Stromal cell of bone marrow (primary cell): ENCODE measurements at regions not wholly inside any gene's neighbourhood (a gene's known extent, or its start where the extent isn't known, plus 50 kb on each side); places are given as distances from the start of the nearest gene placed in this dataset.

ENCODE experiments used
- DNase-seq: peaks from one replicate; pipeline ENCODE4 v3.0.0-alpha.2; 2012; ENCODE audit warnings: low read depth

DNA sequence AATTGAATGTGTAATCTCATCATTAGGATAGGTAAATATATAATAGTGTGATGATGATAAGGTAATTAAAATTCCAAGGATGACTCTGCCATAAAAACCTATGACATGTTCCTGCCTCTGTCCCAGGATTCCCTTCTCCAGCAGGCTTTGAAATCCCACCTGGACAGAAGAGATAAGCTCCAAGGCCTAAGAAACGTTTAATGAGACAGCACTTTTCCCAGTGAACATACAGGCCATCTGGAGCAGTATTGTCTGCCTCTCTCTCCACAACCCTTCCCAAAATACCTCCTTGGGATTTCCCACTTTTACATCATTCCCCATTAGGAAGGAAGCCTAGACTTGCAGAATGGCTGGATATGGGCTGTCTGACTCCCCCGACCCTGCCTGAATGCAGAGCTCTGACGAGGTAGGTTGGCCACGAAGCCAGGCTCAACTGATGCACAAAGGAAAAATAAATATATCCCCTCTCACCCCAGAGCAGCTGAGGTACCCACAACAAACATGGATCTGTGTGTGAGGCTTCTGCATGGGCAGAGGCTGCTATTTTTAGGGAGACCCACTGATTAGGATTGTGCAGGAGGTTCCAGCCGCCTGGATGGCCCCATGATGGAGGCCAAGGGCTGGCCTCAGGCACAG, 71.0 kb downstream of the TMPRSS5 start:
- no peak for DNase-seq

DNA sequence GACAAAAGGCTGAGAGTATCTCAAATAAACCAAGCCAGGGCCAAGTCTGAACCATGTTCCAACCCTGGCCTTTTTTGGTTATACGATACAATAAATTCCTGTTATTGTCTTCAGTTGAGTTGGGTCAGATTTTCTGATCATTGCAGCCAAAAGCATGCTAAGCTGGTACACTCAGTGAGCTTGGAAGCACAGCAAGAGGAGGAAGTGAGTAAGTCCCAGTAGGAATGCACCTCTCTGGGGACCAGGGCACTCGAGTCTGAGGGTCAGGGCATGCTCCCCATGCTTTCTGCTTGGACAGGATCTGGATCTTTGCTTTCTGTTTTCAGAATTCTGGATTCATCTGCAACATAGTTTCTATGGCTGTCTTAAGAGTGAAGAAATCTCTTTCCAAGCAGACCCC, 73.1 kb downstream of the TMPRSS5 start:
- DNase-seq, result peak; percentile 79

DNA sequence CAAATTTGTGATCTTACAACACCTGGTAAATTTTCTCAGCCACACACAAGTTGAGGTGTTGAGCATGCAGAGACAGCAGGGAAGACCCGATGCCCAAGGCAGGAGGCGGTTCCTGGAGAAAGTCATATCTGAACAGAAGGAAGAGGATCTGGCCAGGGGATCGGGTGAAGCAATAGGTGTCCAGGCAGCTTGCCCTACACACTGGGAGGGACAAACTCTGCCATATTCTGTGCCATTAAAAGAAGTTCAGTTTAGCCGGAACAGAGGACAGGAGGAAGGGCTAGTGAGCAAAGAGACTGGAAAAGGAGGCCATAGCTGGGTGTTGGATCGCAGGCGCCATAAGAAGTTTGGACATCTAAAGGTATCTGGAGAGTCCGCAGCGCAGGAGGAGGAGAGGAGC, 76.5 kb downstream of the TMPRSS5 start:
- no peak for DNase-seq

DNA sequence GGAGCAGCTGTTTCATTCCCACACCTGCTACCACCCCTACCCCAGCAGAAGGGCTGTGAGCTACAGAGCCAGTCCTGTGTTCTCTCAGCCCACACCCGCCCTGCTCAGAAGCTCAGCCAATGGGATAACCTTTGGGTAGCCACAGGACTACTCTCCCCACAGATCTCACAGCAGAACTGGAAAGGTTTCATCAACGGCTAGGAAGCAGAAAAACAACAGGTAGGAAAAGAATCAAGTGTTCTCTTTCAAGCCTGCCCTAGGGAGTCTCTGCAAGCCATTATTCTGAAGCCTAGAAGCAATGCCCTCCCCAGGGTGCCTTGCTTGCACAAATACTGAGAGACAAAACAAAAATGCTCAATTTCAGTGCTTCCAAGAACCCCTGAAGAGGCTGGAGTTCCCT, 77.2 kb downstream of the TMPRSS5 start:
- no peak for DNase-seq

DNA sequence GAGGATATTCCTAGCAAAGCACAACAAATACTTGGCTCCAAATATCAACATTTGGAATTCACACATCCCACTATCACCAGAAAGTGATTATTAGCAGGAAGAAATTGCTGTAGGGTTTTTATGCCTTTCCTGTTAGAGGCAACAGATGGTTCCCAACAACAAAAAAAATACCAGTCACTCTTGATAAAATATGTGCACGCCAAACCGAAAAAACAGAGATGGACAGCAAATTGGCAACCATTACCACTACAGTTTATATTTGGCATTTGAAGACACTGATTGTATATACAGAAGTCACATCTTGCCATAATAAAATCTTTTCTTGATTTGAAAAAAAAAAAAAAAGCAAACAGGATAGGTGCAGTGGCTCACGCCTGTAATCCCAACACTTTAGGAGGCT, 78.2 kb downstream of the TMPRSS5 start:
- DNase-seq, result no peak

DNA sequence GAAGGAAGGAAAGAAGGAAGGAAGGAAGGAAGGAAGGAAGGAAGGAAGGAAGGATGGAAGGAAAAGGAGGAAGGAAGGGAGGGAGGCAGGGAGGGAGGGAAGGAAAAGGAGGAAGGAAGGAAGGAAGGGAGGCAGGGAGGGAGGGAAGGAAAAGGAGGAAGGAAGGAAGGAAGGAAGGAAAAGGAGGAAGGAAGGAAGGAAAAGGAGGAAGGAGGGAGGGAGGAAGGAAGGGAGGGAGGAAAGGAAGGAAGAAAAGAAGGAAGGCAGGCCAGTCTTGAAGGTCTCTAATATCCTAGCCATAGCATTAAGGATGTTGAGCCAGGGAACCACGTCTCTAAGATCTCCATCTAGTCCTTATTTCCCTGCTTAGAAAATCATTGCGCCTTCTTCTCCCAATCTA, 78.8 kb downstream of the TMPRSS5 start:
- no peak for DNase-seq

DNA sequence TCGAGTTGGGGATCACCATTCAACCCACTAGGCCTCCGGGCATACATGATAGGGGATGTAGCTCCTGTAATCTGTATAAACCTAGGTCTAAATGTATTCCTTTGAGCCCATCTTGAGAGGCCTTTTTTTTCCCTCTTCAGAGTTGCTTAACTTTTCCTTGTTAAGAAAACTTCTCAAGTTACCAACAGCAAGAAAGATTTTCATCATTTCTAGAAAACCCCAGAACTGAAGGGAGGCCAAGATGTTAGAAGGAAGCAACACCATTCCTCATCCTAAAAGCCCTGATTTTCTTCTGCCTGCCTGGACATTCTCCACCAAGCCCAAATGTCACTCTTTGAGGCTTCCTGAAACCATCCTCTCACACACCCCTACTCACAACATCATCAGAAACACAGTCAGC, 79.4 kb downstream of the TMPRSS5 start:
- DNase-seq, result peak; percentile 29

DNA sequence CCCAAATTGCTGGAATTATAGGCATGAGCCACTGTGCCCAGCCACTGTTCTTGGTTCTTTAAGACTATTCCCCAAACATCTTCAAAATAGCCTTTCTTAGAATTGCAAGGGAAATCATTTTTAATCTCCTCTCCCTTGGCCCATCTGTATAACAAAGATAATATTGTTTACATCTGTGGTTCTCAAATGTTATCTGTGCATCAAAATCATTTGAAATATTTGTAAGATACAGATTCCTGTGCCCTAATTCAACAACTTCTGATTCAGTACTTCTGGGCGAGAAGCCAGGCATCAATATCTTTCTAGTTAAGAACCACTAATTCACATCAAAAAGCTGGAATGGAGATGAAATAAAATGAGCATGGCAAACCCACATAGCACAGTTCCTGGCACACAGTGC, 83.0 kb downstream of the TMPRSS5 start:
- DNase-seq, result peak; percentile 19

DNA sequence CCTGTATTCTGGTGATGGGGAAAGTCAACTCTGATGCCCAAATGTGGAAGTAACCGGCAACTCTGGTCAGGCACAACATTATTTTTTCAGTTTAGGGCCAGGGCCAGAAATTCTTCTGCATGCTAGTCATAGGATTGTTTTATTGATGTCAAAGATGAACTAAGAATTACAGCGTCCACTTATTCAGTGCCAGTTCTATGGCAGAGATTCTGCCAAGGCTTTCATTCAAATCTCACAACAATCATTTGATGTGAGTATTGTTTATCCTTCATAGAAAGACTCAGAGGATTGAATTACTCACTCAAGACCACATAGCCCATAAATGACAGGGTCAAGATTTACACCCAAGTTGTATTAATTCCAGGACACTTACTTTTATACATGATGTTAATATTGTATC, 87.7 kb downstream of the TMPRSS5 start:
- DNase-seq, result peak; percentile 82

DNA sequence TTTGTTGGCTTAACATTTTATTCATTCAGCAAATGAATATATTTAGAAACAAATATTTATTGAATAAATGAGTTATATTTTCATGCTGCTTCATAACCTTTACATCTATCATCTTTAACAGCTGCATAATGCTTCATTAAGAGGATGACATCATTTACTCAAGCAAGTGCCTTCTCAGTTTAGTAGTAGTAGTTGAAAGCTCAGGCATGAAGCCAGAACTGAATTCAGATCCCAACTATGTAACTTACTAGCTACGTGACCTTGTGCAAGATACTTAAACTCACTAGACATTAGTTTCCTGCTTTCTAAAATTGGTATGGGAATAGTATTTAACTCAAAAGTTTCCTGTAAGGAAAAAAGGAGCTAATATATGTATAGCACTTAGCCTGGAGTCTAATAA, 90.3 kb downstream of the TMPRSS5 start:
- DNase-seq, result peak; percentile 36

DNA sequence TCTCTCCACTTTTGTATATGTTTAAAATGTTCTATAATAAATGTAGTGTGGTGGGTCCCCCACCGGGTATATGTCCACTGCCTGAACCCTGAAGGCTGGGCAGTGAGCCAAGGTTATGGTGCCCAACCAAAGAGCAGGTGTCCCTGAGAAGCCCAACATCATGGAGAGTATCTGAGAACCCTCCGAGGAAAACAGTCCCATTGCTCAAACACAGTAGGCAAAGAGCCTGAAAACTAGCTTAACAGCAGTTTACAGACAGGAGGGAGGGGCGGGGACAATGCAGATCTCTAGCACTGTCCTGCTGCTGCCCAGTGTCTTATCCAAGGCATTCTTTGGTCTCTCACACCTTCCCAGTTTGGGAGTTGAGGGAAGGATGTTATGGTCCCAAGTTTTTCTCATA, 91.0 kb downstream of the TMPRSS5 start:
- no peak for DNase-seq

DNA sequence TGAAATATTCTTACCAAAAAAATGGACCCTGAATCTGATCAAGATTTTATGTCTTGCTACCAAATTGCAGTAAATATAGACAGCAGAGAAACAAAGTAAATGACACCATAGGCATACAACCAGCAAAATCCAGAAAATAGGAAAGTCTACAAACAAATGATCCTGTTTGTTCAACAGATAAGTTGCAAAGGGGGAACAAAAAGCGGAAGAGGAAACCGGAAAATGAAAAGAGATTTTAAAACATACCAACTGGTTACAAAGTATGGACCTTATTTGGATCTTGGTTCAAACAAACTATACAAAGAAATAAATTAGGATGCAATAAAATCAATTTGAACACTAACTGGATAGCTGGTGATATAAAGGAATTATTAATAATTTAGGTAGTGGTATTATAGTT, 92.0 kb downstream of the TMPRSS5 start:
- DNase-seq, result no peak

DNA sequence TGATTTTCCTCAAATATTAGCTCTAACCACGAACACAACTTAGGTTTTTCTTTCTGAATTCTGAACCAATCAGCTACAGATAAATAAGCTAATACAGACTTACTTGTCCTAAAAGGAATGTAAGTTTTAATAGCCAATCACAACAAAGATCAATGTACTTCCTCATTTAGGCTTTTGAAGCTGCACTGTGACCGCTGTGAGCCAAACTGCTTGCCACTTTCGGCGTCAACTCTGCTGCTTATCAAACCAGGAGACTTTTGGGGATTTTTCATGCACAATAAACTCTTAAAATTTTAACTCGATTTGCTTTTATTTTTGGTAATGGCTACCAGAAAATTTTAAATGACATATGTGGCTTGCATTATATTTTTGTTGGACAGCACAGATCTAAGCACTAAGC, 92.5 kb downstream of the TMPRSS5 start:
- DNase-seq, result no peak

DNA sequence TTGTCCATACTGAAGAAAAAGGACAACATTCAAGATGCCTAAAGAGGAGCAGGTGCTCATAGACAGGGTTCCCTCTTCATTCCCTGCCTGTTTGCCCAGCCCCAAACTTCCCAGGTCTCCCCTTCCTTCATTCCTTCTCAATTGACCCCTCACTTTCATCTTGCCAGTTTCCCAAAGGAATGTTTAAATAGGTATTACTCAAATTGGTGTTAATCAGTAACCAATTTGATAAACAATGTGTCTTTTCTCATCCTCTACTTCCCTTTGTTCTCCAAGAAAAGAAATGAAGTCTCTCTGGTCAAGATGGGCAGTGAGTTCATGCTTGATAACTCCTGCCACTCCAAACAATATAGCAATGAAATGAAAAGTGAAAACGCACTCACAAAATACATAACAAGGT, 101.9 kb downstream of the TMPRSS5 start:
- DNase-seq, result no peak

DNA sequence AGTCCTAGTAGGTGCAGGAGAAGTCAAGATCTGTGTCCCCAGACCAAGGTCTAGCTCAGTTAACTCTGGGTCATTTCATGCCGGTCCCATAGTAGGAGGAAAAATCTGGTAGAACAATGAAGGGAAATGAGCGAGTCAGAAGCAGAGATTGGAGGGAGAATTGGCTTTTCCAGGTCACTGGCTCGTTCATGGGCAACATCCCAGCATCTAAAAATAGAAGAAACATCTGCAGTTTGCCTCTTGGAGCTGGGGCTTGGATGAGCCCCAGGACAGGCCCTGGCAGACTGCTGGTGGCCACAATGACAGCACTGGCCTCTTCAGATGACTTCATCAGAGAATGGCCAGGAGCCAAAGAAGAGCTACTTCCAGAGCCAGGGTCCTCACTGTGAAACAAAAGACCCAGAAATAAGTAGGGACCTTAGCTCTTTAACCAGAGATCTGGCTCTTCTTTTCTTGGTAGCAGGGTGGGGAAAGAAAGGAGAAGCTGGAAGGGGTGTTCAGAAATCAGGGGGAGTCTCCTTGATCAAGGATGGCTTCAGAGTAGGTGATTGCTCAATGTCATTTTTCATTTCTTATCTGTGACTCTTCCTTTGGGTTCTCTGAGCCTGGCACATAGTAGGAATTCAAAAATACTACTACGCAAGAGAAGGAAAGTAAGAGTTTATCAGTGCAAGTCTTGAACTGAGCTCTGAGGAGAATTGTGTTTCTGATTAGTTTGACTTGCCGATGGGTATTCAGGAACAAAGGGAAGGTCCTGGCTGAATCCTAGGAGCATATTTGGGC, 102.6 kb downstream of the TMPRSS5 start:
- peak; percentile 51 for DNase-seq

DNA sequence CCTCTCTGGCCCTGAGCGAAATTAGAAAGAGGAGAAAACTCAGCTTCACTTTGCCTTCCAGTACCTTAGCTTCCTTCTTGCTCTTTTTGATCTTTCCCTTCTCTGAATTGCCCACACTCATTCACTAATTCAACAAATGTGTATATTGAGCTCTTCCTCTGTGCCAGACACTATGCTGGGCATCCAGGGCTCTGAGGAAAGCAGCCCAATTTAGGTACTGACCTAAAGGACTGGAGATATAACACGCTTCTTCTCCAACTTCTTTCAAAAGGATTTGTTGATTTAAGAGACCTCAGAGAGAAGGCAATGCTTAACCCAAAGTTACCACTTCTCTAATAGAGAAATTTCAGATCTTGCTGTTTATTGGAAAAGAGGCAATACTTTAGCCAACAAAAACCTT, 103.6 kb downstream of the TMPRSS5 start:
- no peak for DNase-seq

DNA sequence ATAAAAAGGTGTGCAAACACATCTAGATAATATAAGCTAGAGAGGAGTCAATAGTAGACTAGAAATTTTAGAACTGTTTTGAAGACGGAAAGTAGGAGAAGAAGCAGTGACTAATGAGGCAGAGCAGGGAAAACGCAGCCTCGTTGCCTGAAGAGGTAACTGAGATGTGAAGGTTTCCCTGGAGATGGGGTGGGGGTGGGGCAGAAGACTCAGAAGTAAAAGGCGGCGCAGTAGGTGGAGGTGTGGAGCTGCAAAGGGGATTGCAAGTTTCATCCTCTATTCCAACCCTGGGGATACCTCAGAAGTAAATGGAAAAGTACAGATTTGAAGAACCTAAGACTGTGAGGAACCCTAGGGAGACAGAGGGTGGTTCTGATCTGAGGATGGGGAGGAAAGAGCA, 109.5 kb downstream of the TMPRSS5 start:
- no peak for DNase-seq

DNA sequence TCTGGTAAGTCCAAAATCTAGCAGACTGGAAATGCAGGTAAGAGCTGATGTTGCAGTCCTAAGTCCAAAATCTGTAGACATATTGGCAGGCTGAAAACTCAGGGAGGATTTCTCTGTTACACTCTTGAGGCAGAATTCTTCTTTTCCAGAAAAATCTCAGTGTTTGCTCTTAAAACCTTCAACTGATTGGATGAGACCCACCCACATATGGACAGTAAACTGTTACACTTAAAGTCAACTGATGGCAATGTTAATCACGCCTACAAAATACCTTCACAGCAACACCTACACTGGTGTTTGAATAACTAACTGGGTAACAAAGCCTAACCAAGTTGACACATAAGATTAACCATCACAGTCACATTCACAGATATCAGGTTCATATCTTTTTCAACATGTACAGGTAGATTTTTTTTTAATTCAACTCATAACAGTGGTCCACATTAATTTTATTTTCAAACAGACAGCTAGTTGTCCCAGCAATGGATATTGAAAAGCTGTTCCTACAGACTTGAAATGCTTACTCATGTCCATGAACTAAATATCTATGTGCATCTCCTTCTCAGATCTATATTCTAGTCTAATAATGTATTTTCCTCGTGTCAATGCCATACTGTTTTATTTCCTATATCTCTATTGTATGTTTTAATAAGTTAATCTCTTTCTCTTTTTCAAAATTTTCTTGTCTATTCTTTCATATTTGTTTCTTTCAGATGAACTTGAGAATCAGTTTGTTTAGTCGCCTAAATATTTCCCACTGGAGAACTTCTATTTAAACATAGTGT, 110.1 kb downstream of the TMPRSS5 start:
- DNase-seq, result no peak

DNA sequence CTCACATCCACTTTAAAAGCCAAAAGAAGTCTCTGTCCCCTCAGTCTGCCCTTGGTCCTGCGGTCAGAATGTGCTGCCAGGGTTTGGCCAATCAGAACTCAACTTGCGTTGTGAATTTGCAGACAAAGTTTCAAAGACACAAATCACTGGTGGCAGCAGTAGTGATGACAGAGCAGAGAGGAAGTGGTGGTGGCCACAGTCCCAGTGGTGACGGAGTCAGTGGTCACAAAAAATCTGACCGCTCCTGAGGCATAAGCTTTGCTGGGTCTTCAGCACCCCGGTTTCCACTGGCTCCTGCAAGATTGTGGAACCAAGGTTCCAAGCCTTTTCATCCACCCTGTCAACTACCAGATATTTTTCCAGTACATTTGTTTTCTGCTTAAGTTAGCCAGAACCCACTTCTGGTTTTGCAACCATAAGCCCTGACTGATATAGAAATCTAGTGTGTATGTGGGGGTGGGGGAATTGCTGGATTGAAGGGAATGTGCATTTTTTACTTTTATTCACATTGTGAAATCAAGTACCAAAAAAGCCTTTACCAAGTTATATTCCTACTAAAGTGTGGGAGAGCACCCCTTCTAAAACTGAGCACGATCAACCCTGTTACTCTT, 112.3 kb downstream of the TMPRSS5 start:
- peak; percentile 27 for DNase-seq

DNA sequence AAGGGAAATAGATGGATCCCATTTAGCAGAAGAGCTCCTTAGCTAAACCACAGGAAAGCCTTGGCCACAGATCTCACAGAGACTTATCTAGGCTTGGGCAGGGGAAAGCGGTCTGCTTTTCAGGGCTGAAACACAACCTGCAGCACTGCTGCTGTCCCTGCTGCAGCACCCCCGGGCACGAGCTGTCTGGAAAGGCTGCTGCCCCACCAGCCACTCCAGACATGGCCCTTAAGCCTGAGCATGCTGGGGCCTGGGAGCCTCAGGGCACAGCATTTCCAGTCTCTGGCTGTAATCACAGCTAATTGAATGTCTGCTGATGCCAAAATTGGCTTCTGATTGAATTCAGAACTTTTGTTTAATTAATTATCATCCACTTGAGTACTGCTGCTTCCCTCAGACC, 115.0 kb downstream of the TMPRSS5 start:
- no peak for DNase-seq

DNA sequence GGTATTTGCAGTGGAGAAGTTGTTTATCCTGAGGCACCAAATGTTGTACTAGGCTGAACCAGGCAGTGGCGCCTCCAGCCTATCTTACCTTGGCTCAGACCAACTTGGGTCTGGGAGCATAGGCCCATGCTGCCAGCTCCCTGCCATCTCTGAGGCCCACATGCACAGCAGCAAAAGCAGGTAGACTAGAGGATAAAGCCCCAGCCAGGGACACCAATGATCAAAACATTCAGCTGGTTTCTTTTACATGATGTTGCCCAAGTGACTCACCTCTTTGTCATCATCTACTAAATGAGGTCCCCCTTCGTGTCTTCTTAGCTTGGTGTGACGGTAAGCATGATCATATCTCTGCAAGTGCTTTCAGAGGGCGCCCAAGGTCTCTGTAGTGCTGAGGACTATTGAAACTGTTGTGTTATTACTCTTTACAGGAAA, 112.1 kb upstream of the DRD2 start:
- DNase-seq, result peak; percentile 14

DNA sequence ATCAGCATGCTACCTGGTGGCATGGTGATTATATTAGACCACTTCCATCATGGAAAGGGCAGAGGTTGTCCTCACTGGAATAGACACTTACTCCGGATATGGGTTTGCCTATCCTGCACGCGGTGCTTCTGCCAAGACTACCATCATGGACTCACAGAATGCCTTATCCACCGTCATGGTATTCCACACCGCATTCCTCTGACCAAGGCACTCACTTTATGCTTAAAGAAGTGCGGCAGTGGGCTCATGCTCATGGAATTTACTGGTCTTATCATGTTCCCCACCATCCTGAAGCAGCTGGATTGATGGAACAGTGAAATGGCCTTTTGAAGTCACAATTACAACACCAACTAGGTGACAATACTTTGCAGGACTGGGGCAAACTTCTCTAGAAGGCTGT, 109.2 kb upstream of the DRD2 start:
- no peak for DNase-seq

DNA sequence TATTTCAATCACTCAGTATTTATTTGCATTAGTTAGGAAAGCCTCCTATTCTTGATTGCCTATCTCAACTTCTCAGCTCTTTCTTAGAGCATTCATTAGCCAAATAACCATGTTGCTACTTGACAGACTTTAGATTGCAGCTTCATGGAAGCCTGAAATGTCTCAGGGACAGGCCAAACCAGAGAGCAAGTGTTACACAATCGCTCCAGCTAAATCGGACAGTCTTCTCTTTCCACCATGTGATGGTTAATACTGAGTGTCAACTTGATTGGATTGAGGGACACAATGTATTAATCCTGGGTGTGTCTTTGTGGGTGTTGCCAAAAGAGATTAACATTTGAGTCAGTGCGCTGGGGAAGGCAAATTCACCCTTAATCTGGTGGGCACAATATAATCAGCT, 106.5 kb upstream of the DRD2 start:
- DNase-seq, result no peak
